Left colon (tissue), 2 donors: ENCODE measurements at regions not wholly inside any gene's neighbourhood (a gene's known extent, or its start where the extent isn't known, plus 50 kb on each side); places are given as distances from the start of the nearest gene placed in this dataset.

Experiments
- ATAC-seq: fragments of 200-7000 bp; cut with Tn5 transposase; one replicate; pipeline ENCODE4 v1.9.1; 2020; ENCODE audit warnings: mild to moderate bottlenecking, moderate library complexity
- DNase-seq, 2 donors: peaks; one replicate each; pipeline ENCODE4 v3.0.0-alpha.2; 2020
- intact Hi-C, 2 donors: fragments of 100-400 bp; cut with DNase I in 1 of 2; cut with micrococcal nuclease in 1 of 2; formaldehyde crosslinking; loops; one replicate each; pipeline versions ENCODE4 v1.11.2 to v1.14.0; 2022; cut with DNase I, micrococcal nuclease
- donor health status: DM: no; HTN: no; CAD: no.
- donor health status: DM: yes; HTN: yes; CAD: no.

GRCh38 chr5:120400356-120400755 lies 63.7 kb upstream of the PRR16 start:
- DNase-seq (no peak), ATAC-seq (no peak)
- intact Hi-C loops, result no loop called here

DNA sequence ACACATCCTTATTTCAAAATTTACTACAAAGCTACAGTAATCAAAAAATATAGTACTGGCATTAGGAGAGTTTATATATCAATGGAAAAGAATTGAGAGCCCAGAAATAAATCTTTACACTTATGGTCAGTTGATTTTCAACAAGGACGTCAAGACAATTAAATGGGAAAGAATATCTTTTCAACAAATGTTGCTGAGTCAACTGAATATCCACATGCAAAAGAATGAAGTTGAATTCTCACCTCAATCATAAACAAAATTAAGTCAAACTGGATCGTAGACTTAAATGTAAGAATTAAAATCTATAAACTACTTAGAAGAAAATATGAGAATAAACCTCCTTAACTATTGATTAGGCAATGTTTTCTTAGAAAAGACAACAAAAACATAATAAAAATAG lies 61.5 kb upstream of the PRR16 start:
- intact Hi-C loops, result no loop called here
- ATAC-seq (no peak), DNase-seq (no peak)

DNA sequence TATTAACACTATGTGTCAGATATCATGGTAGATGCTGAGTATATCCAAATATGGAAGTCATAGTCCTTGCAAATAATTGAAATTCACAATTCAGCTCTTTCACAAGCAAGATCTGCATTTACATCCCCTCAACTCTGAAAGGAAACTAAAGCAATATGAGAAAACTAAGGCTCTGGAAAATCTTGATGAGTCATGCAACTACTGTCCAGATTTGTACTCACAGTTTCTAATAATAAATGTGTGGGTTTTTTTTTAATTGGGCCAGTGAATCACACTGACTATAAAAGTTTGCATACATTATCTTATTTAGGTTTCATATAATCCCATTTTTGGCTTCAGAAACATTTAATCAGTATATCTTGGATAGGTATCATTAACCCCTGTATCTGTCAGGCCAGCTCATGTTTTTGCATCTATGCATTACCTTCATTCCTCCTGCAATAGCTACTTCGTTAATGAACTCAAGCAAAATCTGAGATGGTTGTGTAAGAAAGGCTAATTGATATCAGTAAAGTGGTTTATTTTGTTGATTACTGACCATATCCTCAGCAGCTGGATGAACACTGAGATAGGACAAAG lies 58.7 kb upstream of the PRR16 start:
- ATAC-seq (no peak), DNase-seq (no peak)
- intact Hi-C loops, result no loop called here

DNA sequence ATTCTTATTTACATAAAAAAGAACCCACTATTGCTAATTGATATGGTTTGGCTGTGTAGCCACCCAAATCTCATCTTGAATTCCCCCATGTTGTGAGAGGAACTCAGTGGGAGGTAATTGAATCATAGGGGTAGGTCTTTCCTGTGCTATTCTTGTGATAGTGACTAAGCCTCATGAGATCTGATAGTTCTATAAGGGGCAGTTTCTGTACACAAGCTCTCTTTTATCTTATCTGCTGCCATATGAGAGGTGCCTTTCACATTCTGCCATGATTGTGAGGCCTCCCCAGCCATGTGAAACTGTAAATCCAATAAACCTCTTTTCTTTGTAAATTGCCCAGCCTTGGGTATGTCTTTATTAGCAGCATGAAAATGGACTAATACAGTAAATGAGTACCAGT lies 58.2 kb upstream of the PRR16 start:
- intact Hi-C loops, result no loop called here
- ATAC-seq (no peak), DNase-seq (no peak)

- intact Hi-C loops, result no loop called here
- ATAC-seq (no peak), DNase-seq (no peak)
Measured at GRCh38 chr5:120413686-120414085, 50.4 kb upstream of the PRR16 start.
